OCI-LY1 (cell line): ENCODE measurements at regions not wholly inside any gene's neighbourhood (a gene's known extent, or its start where the extent isn't known, plus 50 kb on each side); places are given as distances from the start of the nearest gene placed in this dataset.

ENCODE experiments used
- EZH2 ChIP-seq: fragments of 200-600 bp; sonication (generic), shearing (Covaris generic); IDR thresholded peaks from 2 replicates; pipeline ENCODE4 v1.8.0; 2017; ENCODE audit warnings: borderline replicate concordance, mixed run types, mild to moderate bottlenecking, antibody characterized with exemption, low read length, moderate library complexity, mixed read lengths
- TF ChIP-seq, protein P1 (sequence below): fragments of 200-600 bp; sonication (generic), shearing (Covaris generic); IDR thresholded peaks from 2 replicates; pipeline ENCODE4 v1.5.1; 2017; ENCODE audit warnings: mild to moderate bottlenecking, antibody characterized with exemption, low read length, moderate library complexity, mixed read lengths

DNA sequence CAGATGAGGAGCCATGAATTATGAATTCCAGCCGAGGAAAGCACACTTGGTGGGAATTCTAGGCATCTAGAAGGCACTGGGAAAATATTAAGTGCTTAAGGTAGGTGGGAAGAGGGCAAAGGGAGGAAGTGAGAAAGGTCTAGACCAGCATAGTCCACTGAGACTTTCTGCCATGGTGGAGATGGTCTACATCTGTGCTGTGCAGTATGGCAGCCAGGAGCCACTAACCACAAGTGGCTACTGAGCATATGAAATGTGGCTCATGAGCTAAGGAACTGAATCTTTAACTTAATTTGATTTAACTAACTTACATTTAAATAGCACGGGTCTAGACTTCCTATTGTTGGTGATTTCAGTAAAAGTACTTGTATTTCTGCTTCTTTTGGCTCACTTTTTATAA, 82.5 kb upstream of the SEM1 start:
- TF ChIP-seq, protein P1, sequence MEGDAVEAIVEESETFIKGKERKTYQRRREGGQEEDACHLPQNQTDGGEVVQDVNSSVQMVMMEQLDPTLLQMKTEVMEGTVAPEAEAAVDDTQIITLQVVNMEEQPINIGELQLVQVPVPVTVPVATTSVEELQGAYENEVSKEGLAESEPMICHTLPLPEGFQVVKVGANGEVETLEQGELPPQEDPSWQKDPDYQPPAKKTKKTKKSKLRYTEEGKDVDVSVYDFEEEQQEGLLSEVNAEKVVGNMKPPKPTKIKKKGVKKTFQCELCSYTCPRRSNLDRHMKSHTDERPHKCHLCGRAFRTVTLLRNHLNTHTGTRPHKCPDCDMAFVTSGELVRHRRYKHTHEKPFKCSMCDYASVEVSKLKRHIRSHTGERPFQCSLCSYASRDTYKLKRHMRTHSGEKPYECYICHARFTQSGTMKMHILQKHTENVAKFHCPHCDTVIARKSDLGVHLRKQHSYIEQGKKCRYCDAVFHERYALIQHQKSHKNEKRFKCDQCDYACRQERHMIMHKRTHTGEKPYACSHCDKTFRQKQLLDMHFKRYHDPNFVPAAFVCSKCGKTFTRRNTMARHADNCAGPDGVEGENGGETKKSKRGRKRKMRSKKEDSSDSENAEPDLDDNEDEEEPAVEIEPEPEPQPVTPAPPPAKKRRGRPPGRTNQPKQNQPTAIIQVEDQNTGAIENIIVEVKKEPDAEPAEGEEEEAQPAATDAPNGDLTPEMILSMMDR = no peak
- no peak for TF ChIP-seq EZH2
